ENCODE measurements at regions not wholly inside any gene's neighbourhood (a gene's known extent, or its start where the extent isn't known, plus 50 kb on each side); places are given as distances from the start of the nearest gene placed in this dataset.
A peak's percentile ranks its signal among the peaks of the same experiment; 100 is the strongest.
"Not testable (repeated sequence)": the region's sequence is repeated elsewhere in the genome, so short reads cannot be mapped to it uniquely, and the experiment has no call there.

- DNase-seq (ENCODE audit: low read depth in 1 of 2, low spot score in 1 of 2): no peak
- TF ChIP-seq JUND (IDR thresholded peaks at IDR 0.05; ENCODE audit: low read depth): no peak
- in situ Hi-C loops (cut with HindIII; ENCODE audit: low pct_unique_long_range_greater_than_20kb, low sequenced_read_pairs): no loop called here
Observed at GRCh38 chr6:6091608-6092002, 84.9 kb upstream of the NRN1 start.

- no peak for TF ChIP-seq JUND (IDR thresholded peaks at IDR 0.05; ENCODE audit: low read depth)
- no peak for DNase-seq (ENCODE audit: low read depth in 1 of 2, low spot score in 1 of 2)
- in situ Hi-C loops (cut with HindIII; ENCODE audit: low pct_unique_long_range_greater_than_20kb, low sequenced_read_pairs): no loop called here
Observed at GRCh38 chr6:6090861-6091607, 84.3 kb upstream of the NRN1 start.

GRCh38 chr6:6085928-6086668 is 79.4 kb upstream of the NRN1 start:
- no peak for TF ChIP-seq JUND (IDR thresholded peaks at IDR 0.05; ENCODE audit: low read depth)
- in situ Hi-C loops (cut with HindIII; ENCODE audit: low pct_unique_long_range_greater_than_20kb, low sequenced_read_pairs): no loop called here
- DNase-seq (ENCODE audit: low read depth in 1 of 2, low spot score in 1 of 2): no peak

- DNase-seq (ENCODE audit: low read depth in 1 of 2, low spot score in 1 of 2): no peak
- in situ Hi-C loops (cut with HindIII; ENCODE audit: low pct_unique_long_range_greater_than_20kb, low sequenced_read_pairs): no loop called here
- no peak for TF ChIP-seq JUND (IDR thresholded peaks at IDR 0.05; ENCODE audit: low read depth)
Observed at GRCh38 chr6:6080975-6081374, 74.2 kb upstream of the NRN1 start.

GRCh38 chr6:6074190-6074589 is 67.5 kb upstream of the NRN1 start:
- in situ Hi-C loops (cut with HindIII; ENCODE audit: low pct_unique_long_range_greater_than_20kb, low sequenced_read_pairs): no loop called here
- TF ChIP-seq JUND (IDR thresholded peaks at IDR 0.05; ENCODE audit: low read depth): no peak

GRCh38 chr6:6068157-6068556 is 61.4 kb upstream of the NRN1 start:
- in situ Hi-C loops (cut with HindIII; ENCODE audit: low pct_unique_long_range_greater_than_20kb, low sequenced_read_pairs): not testable (repeated sequence)

More at GRCh38 chr6:6074190-6074589, 67.5 kb upstream of the NRN1 start:
- no peak for DNase-seq (ENCODE audit: low read depth in 1 of 2, low spot score in 1 of 2)

GRCh38 chr6:6058054-6058444 is 51.3 kb upstream of the NRN1 start:
- DNase-seq (ENCODE audit: low read depth in 1 of 2, low spot score in 1 of 2): no peak
- in situ Hi-C loops (cut with HindIII; ENCODE audit: low pct_unique_long_range_greater_than_20kb, low sequenced_read_pairs): no loop called here

More at GRCh38 chr6:6068157-6068556, 61.4 kb upstream of the NRN1 start:
- DNase-seq (ENCODE audit: low read depth in 1 of 2, low spot score in 1 of 2): not testable (repeated sequence)

GRCh38 chr6:6057442-6058053 is 50.8 kb upstream of the NRN1 start:
- DNase-seq (ENCODE audit: low read depth in 1 of 2, low spot score in 1 of 2): peak; percentile 26 to 71
- in situ Hi-C loops (cut with HindIII; ENCODE audit: low pct_unique_long_range_greater_than_20kb, low sequenced_read_pairs): no loop called here
- no peak for TF ChIP-seq JUND (IDR thresholded peaks at IDR 0.05; ENCODE audit: low read depth)

More at GRCh38 chr6:6058054-6058444, 51.3 kb upstream of the NRN1 start:
- no peak for TF ChIP-seq JUND (IDR thresholded peaks at IDR 0.05; ENCODE audit: low read depth)

Measured in T47D (cell line).